SK-N-SH (cell line): ENCODE measurements at regions not wholly inside any gene's neighbourhood (a gene's known extent, or its start where the extent isn't known, plus 50 kb on each side); places are given as distances from the start of the nearest gene placed in this dataset.
"Not testable (repeated sequence)": the region's sequence is repeated elsewhere in the genome, so short reads cannot be mapped to it uniquely, and the experiment has no call there.

Experiments
- CTCF ChIA-PET: fragments of 300-600, 350-600 bp; formaldehyde crosslinking; extraction: SDS; loops from one replicate; lab custom pipeline; 2021; lab: Yijun Ruan, JAX
- POLR2A ChIA-PET: fragments of 350-600 bp; sonication (Branson Sonifier 250); formaldehyde crosslinking; extraction: SDS; loops from one replicate; lab custom pipeline; 2020; ENCODE audit warnings: antibody characterized with exemption, inconsistent platforms; lab: Yijun Ruan, JAX
- DNase-seq: peaks from one replicate; pipeline ENCODE4 v3.0.0; 2012
- H2AFZ ChIP-seq: fragments of 200-600 bp; sonication (generic); 2 replicates; pipeline ENCODE4 v1.8.1; 2016; ENCODE audit warnings: antibody characterized with exemption, mild to moderate bottlenecking, low read depth
- H3F3A ChIP-seq: fragments of 200-600 bp; sonication (generic); replicated peaks from 2 replicates; pipeline ENCODE3; 2016; ENCODE audit warnings: antibody characterized with exemption, mild to moderate bottlenecking; ENCODE audit not compliant: insufficient read depth
- H3K27ac ChIP-seq, 2 experiments: fragments of 200-500 bp in 1 of 2; fragments of 200-600 bp in 1 of 2; sonication (Bioruptor generic) in 1 of 2; sonication (generic), shearing (Covaris generic) in 1 of 2; 2 replicates each; pipeline versions ENCODE4 v1.5.1 to v1.6.1; 2014 to 2016; ENCODE audit warnings: low read depth in 2 of 2, inconsistent platforms in 1 of 2, low read length in 1 of 2, mild to moderate bottlenecking in 1 of 2, mixed read lengths in 1 of 2
- H3K27me3 ChIP-seq: fragments of 200-600 bp; sonication (generic), shearing (Covaris generic); 2 replicates; pipeline ENCODE4 v1.6.1; 2016; ENCODE audit warnings: mixed run types; ENCODE audit not compliant: insufficient read depth
- H3K36me3 ChIP-seq, 2 experiments: fragments of 200-500 bp in 1 of 2; fragments of 200-600 bp in 1 of 2; sonication (Bioruptor generic) in 1 of 2; sonication (generic) in 1 of 2; replicated peaks in 1 of 2; 2 replicates each; pipeline versions ENCODE3 to v1.5.1; 2014 to 2016; ENCODE audit warnings: low read length in 1 of 2, mild to moderate bottlenecking in 1 of 2; ENCODE audit not compliant: insufficient read depth in 2 of 2, control insufficient read depth in 1 of 2
- H3K4me1 ChIP-seq, 2 experiments: fragments of 200-500 bp in 1 of 2; fragments of 200-600 bp in 1 of 2; sonication (Bioruptor generic) in 1 of 2; sonication (generic), shearing (Covaris generic) in 1 of 2; 2 replicates each; pipeline versions ENCODE4 v1.5.1 to v1.6.1; 2014 to 2016; ENCODE audit warnings: low read depth in 1 of 2, low read length in 1 of 2, mixed run types in 1 of 2; ENCODE audit not compliant: insufficient read depth in 2 of 2, control insufficient read depth in 1 of 2
- H3K4me2 ChIP-seq: fragments of 200-600 bp; sonication (generic), shearing (Covaris generic); 2 replicates; pipeline ENCODE4 v1.6.1; 2017; ENCODE audit warnings: mixed run types
- H3K4me3 ChIP-seq, 2 experiments: fragments of 200-500 bp in 1 of 2; fragments of 200-600 bp in 1 of 2; sonication (Bioruptor generic) in 1 of 2; sonication (generic), shearing (Covaris generic) in 1 of 2; 2 replicates each; pipeline versions ENCODE4 v1.5.1 to v1.8.1; 2014 to 2016; ENCODE audit warnings: low read depth in 2 of 2, inconsistent platforms in 1 of 2, low read length in 1 of 2, mild to moderate bottlenecking in 1 of 2, mixed read lengths in 1 of 2, moderate library complexity in 1 of 2
- H3K79me2 ChIP-seq: fragments of 200-600 bp; sonication (generic); 2 replicates; pipeline ENCODE4 v1.8.1; 2017; ENCODE audit warnings: mild to moderate bottlenecking; ENCODE audit not compliant: insufficient read depth
- H3K9ac ChIP-seq: fragments of 200-600 bp; sonication (generic); 2 replicates; pipeline ENCODE4 v1.6.1; 2017; ENCODE audit warnings: mixed run types
- H3K9me2 ChIP-seq: fragments of 200-600 bp; sonication (generic); 2 replicates; pipeline ENCODE4 v1.6.1; 2017; ENCODE audit warnings: mixed run types
- H3K9me3 ChIP-seq: fragments of 200-600 bp; sonication (generic); 2 replicates; pipeline ENCODE4 v1.6.1; 2017; ENCODE audit warnings: mixed run types, mild to moderate bottlenecking, moderate library complexity
- H4K20me1 ChIP-seq: fragments of 200-600 bp; sonication (generic); 2 replicates; pipeline ENCODE4 v1.6.1; 2017; ENCODE audit warnings: mild to moderate bottlenecking, mixed run types; ENCODE audit not compliant: insufficient read depth
- ELF1 ChIP-seq: IDR thresholded peaks from 2 replicates; pipeline ENCODE4 v1.4.0; 2012
- FOXJ3 ChIP-seq: sonication (generic); formaldehyde crosslinking; IDR thresholded peaks from 2 replicates; pipeline ENCODE4 v1.5.1; 2020; ENCODE audit warnings: mild to moderate bottlenecking, missing genetic modification reagents
- FOXM1 ChIP-seq: IDR thresholded peaks from 2 replicates; pipeline ENCODE4 v1.4.0; 2012; ENCODE audit warnings: low read depth, mild to moderate bottlenecking
- GABPA ChIP-seq: IDR thresholded peaks from 2 replicates; pipeline ENCODE4 v1.4.0; 2012; ENCODE audit warnings: low read depth, mild to moderate bottlenecking
- NFIC ChIP-seq: IDR thresholded peaks from 2 replicates; pipeline ENCODE4 v1.4.0; 2012; ENCODE audit warnings: borderline replicate concordance
- NRF1 ChIP-seq: IDR thresholded peaks from 2 replicates; pipeline ENCODE4 v1.6.1; 2012; ENCODE audit warnings: low read depth, mild to moderate bottlenecking, low read length
- POLR2AphosphoS5 ChIP-seq: IDR thresholded peaks from 2 replicates; pipeline ENCODE4 v1.6.1; 2012; ENCODE audit warnings: low read depth, low read length
- RXRA ChIP-seq: IDR thresholded peaks from 2 replicates; pipeline ENCODE4 v1.4.0; 2012; ENCODE audit warnings: low read depth, mild to moderate bottlenecking, borderline replicate concordance
- SMC3 ChIP-seq: IDR thresholded peaks from 2 replicates; pipeline ENCODE4 v1.6.1; 2012; ENCODE audit warnings: low read depth, low read length, improper control_type of control experiment
- WGBS: methylation state at CpG from one replicate; pipeline ENCODE4 v1.1.6; 2017; ENCODE audit warnings: low lambda C conversion rate; 5-methylcytosine and 5-hydroxymethylcytosine counted together

GRCh38 chrX:125614591-125615343 is 295.1 kb downstream of the TEX13C start:
- H3K27ac ChIP-seq, H3K4me2 ChIP-seq, H2AFZ ChIP-seq, H3K9me2 ChIP-seq, CTCF ChIA-PET, POLR2A ChIA-PET, H3F3A ChIP-seq, H3K9ac ChIP-seq, H3K9me3 ChIP-seq, H3K27me3 ChIP-seq, DNase-seq, H4K20me1 ChIP-seq, H3K4me3 ChIP-seq, H3K4me1 ChIP-seq, H3K36me3 ChIP-seq, H3K79me2 ChIP-seq: not testable (repeated sequence)
- 15% methylated on average over 8 of the region's 29 CpGs for WGBS

GRCh38 chrX:125620715-125621587 is 301.3 kb downstream of the TEX13C start:
- Histone ChIP-seq H3K9me2 (no peaks in the 10 kb centered on the region), H3K9ac (no peak overlapping the region), H3K27me3 (no peaks in the 10 kb centered on the region), H3K4me2 (no peak overlapping the region), H2AFZ (no peak overlapping the region), H3K4me3 (no peak overlapping the region), H3K36me3 (no peaks in the 10 kb centered on the region), H3K9me3 (no peaks in the 10 kb centered on the region), H3K79me2 (no peaks in the 10 kb centered on the region), H3K27ac (no peak overlapping the region), H3K4me1 (no peaks in the 10 kb centered on the region), H4K20me1 (no peaks in the 10 kb centered on the region), H3F3A (no peaks in the 10 kb centered on the region)
- ChIA-PET CTCF (no interaction called here), POLR2A (no interaction called here)
- TF ChIP-seq NRF1: no peak
- no peak for TF ChIP-seq FOXM1
- TF ChIP-seq NFIC: no peak
- TF ChIP-seq SMC3: no peak
- TF ChIP-seq GABPA: no peak
- no peak for TF ChIP-seq POLR2AphosphoS5
- TF ChIP-seq ELF1: no peak
- TF ChIP-seq RXRA: no peak
- 45% methylated on average over 7 of the region's 7 CpGs for WGBS
- DNase-seq: no peak

- Histone ChIP-seq H3K79me2 (no peaks in the 10 kb centered on the region), H3F3A (no peaks in the 10 kb centered on the region), H3K9me2 (no peaks in the 10 kb centered on the region), H3K9ac (no peak overlapping the region), H3K36me3 (no peaks in the 10 kb centered on the region), H2AFZ (no peak overlapping the region), H3K4me1 (no peaks in the 10 kb centered on the region), H3K27me3 (no peaks in the 10 kb centered on the region), H3K9me3 (no peaks in the 10 kb centered on the region), H3K4me3 (no peak overlapping the region), H3K4me2 (no peak overlapping the region), H4K20me1 (no peaks in the 10 kb centered on the region), H3K27ac (no peak overlapping the region)
- DNase-seq: no peak
- 54% methylated on average over 3 of the region's 4 CpGs for WGBS
- no peak for TF ChIP-seq FOXJ3
- ChIA-PET CTCF (no interaction called here), POLR2A (no interaction called here)
Observed at GRCh38 chrX:125621588-125621927, 301.9 kb downstream of the TEX13C start.
